ENCODE measurements at regions not wholly inside any gene's neighbourhood (a gene's known extent, or its start where the extent isn't known, plus 50 kb on each side); places are given as distances from the start of the nearest gene placed in this dataset.

DNA sequence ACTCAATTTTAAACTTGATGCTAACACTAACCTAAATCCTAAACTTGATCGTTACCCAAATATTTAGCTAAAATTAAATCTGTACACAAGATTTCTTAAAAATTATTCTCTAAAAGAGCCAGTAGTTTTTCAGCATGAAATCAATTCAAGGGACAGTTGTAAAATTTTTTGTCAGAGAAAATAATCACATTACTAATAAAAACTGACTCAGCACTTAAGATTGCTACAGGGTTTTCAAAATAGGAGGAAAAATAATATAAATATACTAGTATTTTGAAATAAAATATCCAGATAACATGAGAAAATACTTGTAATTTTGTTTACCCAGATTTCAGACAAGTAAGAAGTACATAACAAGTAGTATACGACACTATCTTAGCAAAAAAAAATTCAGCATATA, 1268.1 kb upstream of the USP15 start:
- TF ChIP-seq BHLHE40 (IDR thresholded peaks at IDR 0.05; ENCODE audit: borderline replicate concordance) (no peak), FOXA1 (IDR thresholded peaks at IDR 0.05) (no peak), FOXM1 (IDR thresholded peaks at IDR 0.05; ENCODE audit: borderline replicate concordance) (no peak), SP1 (IDR thresholded peaks at IDR 0.05) (no peak), FOXK2 (IDR thresholded peaks at IDR 0.05) (no peak), ARNT (IDR thresholded peaks at IDR 0.05) (no peak)

Data from HEK293T (cell line).